DMS114 treated with DMSO at 0.1 percent for 48 hours (cell line): ENCODE measurements at regions not wholly inside any gene's neighbourhood (a gene's known extent, or its start where the extent isn't known, plus 50 kb on each side); places are given as distances from the start of the nearest gene placed in this dataset.

Experiments used
- DNase-seq: peaks from one replicate; lab custom pipeline; 2025; ENCODE audit not compliant: unreplicated experiment; lab: John Stamatoyannopoulos, UW

DNA sequence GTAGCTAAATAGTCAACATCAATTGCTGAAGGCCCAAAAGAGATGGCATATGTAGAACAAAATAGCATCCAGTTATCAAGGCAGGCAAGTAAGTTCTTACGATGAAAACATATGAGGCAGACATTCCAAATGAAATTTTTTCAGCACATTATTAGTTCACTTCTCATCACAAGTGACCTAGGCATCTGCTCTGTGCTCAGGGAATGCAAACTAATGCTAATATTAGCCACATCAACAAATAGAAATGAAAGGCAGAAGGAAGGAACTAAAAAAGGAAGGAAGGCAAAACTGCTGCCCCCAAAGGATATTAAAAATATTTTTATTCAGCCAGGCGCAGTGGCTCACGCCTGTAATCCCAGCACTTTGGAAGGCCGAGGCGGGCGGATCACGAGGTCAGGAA lies 51.2 kb upstream of the ROCK1 start:
- DNase-seq: no peak

DNA sequence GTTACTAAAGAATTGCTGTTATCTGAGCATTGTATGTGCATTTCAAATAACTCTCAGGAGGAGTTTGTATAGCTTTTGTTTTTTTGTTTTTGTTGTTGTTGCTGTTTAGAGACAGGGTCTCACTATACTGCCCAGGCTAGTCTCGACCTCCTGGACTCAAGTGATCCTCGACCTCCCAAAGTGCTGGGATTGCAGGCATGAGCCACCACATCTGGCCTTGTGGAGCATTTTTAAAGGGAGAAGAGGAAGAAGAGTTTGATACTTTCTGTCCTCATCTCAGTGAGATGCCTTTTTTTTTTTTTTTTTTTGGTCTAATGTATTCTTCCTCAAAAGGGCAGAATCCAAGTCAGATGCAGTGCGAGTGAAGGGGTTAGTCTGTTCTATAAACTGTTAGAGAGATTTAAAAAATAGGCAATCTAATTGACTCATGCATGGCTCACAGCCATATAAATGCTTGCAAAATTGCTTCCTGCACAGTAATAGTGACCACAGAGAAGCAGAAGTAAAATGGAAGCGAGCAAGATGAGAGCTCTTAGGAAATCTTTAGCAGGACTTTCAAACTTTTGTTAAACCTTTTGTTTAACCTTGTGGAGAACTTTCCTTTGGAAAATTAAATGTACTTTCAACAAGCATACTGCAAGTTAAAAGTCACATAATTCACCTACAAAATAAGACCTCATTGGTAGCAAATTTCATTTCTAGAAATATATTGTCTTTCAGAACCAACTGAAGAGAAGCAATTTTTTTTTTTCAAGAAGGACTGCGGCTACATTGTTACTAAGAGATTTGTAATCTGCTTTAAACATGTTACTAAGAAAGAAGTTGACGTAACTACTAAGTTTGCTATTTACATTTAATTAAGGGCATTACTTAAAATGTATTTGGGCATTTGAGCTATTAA lies 52.3 kb upstream of the ROCK1 start:
- DNase-seq: no peak

DNA sequence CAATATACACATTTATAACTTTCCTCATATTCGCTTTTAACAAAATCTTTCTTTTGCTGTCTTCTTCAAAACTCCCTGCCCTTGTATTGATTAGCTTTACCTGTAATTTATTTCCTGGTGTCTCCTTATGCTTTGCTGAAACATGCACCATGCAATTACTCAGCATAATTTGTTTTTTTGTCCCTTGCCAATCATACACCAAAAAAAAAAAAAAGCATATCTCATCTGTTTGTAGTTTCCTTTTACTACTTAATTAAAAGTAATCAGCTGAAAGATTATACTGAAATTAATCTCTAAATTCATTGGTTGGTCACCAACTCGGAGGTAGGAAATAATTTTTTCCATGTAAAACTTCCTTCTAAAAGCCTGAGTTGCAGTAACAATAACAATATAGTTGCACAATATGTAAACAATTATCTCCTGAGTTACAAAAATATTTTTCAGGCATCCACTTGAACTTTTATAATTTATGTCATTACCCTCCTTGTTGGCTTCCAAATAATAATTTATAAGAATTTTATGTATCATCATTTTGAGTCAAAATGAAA lies 53.0 kb upstream of the ROCK1 start:
- DNase-seq: no peak

DNA sequence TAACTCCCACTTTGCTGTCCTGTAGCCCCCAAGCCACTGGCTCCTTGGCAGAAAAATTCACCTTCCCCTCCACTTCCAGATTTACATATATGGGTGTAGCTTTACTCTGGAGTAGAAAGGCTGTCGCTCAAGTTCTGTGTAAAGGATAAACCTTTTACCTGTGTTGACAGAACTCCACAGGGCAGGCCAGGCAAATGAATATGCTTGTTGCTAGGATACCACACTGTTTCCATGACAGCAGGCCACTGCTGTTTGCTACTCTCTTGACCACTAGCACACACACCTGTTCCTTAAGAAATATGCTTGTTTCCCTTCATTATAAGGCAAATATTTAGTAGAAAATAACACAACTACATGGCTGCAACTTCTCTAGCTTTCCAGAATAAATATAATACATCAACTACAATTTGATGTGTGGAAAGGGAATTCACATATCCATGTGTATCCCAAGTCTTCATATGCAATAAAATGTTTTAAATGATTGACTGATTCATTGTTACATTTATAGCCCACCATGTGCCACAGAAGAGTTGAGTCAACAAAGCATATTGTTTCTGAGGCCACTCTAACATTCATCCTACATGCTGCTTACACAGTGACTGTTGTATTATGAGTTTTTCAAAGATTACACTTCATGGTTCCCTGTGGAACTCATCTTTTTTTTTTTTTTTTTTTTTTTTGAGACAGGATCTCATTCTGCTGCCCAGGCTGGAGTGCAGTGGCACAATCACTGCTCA lies 56.2 kb upstream of the ROCK1 start:
- DNase-seq: no peak

DNA sequence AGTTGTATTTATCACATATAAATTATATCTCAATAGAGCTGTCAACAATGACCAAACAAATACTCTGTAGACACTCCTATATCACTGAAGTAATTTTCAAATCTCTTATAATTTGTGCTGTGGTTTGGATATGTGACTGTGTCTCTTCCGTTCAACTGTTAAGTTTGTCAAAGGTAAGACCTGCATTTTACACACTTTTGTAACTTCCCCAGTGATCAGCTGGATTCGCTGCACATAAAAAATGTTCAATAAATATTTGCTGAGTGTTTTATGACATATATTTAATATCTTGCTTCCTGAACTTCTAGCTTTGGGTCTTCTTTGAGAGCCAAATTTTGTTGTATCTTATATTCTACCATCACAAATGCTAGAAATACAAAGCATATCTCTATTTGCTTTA lies 57.3 kb upstream of the ROCK1 start:
- no peak for DNase-seq

DNA sequence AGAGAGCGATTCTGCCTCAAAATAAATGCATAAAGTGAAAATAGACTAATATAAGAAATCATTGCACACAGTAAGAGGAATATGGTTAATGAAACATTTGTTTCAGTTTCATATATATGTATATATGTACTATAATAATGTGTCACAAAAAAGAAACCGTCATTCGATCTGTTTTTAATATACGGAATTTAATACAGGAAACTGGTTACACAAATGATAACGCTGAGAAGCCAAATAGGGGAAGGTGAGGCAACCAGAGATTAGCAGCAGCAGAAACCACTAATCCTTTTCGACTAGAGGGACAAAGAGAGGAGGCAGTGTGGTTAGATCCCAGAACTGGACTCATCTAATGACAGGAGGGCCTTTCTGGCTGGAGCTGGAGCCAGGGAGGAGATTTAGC lies 64.2 kb upstream of the GREB1L start:
- DNase-seq: no peak

DNA sequence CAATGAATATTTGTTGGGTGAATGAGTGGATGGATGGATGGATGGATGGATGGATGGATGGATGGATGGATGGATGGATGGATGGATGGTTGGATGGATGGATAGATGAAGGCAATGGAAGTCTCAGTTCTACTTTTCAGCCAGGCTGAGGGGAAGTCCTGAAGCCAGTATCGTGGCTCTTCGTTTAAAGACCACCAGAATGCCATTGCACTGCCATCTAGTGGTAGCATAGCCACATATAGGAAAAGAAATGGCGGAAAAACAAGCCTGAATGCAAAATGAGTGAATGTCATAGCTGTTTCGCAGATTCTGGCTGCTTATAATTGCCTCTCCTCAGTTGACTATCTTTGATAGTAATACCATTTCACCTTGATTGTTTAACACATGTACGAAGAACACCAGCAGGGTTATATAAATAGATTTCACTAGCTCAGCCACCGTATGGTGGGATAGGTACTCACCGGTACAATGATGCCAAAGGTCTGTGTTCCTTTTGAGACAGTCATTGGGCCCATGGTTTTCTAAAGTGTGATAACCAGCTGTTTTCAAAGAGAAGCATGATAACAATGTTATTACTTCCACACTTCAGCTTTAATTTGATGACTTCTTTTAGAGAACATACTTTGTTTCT lies 62.3 kb upstream of the GREB1L start:
- peak; percentile 68 for DNase-seq

DNA sequence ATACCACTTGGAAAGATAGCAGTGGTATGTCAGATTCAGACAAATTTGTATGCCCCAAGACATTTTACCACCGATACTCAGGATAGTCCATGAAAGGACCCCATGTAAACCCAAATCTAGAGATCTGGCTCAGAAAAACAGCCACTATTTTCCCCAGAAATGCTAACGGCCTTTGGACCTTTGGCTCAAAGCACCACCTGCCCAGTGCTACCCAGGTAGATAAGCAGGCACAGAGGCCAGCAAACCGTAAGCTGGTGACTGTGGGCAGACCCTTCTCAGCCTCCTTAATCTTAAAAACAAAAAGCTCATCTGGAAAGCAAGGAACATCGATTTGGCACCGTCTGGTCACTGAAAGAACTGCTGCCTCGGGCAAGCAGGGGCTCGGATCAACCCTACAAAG lies 61.4 kb upstream of the GREB1L start:
- DNase-seq: no peak

DNA sequence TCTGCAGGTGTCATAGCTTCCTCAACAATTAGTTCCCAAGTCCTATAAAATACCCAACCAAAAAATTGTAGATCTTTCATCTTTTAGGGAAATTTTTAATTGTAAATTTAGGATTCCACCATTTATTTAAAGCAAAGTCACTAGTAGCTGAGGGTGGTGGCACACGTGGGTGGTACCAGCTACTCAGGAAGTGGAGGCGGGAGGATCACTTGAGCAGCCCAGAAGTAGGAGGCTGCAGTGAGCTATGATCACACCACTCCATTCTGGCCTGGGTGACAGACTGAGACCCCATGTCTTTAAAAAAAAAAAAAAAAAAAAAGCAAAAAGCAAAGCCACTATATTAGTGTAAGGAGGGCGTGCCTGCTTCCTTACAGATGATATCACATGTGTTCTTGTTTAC lies 60.3 kb upstream of the GREB1L start:
- DNase-seq: no peak

DNA sequence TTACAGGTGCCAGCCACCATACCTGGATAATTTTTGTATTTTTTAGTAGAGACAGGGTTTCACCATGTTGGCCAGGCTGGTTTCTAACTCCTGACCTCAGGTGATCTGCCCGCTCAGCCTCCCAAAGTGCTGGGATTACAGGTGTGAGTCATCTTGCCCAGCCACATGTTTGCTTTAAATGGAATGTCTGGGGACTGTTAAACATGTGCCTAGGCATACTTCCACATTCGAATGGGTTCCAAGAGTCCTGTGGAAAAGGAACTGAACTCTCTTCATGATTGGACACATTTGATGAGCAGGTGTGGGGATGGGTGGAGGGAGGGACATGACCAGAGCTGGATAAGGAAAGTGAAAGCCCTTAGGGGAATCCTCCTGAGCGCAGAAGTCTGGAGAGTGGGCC lies 58.4 kb upstream of the GREB1L start:
- DNase-seq: no peak

DNA sequence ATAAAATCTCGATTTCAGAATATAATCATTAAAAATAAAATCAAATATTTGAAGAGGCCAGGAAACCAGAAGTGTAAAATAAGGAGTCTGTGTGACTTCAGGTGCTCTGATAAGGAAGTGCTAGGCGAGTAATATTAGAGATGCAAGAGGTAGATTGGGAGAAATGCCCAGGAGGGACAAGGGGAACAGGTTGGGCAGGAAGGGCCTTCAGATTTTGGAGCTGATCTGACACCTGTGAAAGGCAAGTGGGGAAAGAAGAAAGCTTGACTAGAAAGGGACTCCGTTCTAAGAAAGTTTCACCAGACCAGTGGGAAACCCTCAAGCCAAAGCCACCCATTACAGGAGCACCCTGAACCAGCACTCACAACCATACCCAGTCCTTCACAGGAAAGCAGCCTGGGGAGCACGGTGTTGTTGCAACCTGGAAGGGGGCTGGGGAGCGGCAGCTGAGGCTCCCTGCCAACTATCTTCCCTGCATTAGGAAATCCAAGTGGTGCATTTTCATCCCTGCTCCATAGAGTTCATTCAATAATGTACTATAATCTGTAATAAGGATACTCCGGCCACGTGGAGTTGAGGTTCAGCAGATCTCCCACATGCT lies 57.5 kb upstream of the GREB1L start:
- DNase-seq: no peak

DNA sequence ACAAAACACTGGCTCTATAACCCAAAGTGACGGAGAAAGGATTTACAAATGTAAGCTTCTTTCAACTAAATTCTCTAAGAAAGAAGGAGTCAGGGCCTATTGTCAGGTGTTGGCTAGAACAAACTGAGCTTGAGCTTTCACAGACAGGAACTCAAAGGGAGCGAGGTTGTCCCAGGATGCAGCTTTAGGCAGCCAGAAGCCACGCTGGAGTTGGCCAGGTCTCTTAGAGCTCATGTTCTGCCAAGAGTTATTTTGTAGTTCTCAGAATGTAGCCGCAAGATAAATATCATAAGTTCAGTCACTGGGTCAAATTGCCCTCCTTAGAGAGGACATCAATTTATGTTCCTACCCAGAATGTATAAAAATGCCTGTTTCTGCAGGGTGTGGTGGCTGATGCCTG lies 54.1 kb upstream of the GREB1L start:
- DNase-seq: no peak

DNA sequence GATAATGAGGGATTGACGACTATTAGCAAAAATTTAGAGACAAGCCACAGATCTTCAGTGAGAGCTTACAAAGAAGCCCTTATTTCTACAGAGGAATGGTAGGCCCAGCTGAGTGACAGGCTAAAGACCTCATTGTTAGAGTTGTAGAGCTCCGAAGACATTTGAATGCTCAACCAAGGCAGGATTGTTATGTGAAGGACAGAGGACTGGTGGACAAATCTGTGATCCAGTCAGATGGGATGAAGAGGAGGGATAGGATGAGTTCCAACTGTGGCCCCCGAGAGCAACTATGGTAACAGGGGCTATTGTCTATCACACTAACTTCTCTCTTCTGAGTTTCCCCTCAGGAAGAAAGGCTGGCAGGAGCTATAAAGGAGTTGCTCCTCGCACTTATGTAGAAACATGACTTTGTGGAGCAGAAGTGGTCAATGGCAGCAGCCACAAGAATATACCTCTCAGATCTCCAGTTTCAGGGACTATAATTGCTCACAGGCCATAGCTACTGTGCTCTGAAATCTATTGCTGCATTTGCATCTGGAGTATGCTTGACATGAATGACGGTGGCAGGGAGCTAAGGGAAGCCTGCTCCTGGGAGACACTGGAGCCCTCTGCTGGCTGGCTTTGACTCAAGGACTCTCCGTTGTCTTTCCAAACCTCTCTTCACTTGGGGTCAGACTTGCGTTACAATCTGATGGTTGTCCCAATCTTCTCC lies 50.3 kb upstream of the GREB1L start:
- peak; percentile 32 for DNase-seq
